ENCODE measurements at regions not wholly inside any gene's neighbourhood (a gene's known extent, or its start where the extent isn't known, plus 50 kb on each side); places are given as distances from the start of the nearest gene placed in this dataset.

GRCh38 chr5:115431116-115431515, 113.5 kb downstream of the FEM1C start:
- no peak for TF ChIP-seq CTCF (IDR thresholded peaks at IDR 0.05)
- DNase-seq, result no peak
- Mint-ChIP-seq H3K4me3 (no peak overlapping the region), H3K27ac (no peak overlapping the region), H3K36me3 (ENCODE audit: low read depth) (peaks cover 5% of the 10 kb centered on the region; the same call in 1 of the 2 replicates), H3K4me1 (ENCODE audit: low read depth) (peaks cover 60% of the 10 kb centered on the region), H3K9me3 (no peaks in the 10 kb centered on the region), H3K27me3 (ENCODE audit: insufficient read depth) (no peaks in the 10 kb centered on the region; the same call in 1 of the 2 replicates)

GRCh38 chr5:115430374-115430773, 114.2 kb downstream of the FEM1C start:
- H3K36me3 Mint-ChIP-seq (ENCODE audit: low read depth), result peaks cover 5% of the 10 kb centered on the region; the same call in 1 of the 2 replicates

DNA sequence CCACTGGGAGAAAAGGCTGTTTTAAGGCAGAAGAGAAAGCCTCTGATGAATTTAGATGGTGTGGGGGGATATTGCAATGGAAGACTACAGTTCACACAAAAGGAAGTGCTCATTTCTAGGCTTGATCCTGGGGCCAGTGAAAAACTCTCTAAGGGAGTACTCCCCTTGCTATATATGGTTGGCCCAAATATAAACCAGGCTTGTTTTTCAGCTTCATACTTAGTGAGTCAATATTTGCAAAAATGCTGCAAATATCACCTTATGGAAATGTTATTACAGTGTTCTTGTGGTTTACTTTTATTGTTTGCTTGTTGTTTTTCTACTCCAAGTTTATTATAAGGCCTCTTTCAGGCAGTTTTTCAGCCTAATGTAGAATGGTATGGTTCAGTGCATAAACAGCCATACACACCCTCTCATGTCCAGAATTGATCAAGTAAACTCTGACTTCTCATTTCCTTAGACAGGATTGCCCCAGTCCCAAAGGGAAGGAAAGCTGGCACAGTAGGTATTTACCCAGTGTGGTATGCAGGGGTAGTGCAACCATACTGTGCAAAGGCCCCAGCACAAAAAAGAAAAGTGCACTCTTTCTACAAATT, 115.1 kb downstream of the FEM1C start:
- no peak for DNase-seq
- peaks cover 5% of the 10 kb centered on the region; the same call in 1 of the 2 replicates for H3K36me3 Mint-ChIP-seq (ENCODE audit: low read depth)
- H3K4me3 Mint-ChIP-seq, result no peak overlapping the region
- H3K27me3 Mint-ChIP-seq (ENCODE audit: insufficient read depth), result no peaks in the 10 kb centered on the region; the same call in 1 of the 2 replicates
- no peak for TF ChIP-seq CTCF (IDR thresholded peaks at IDR 0.05)
- H3K9me3 Mint-ChIP-seq, result no peaks in the 10 kb centered on the region
- H3K27ac Mint-ChIP-seq, result no peak overlapping the region
- peaks cover 57% of the 10 kb centered on the region for H3K4me1 Mint-ChIP-seq (ENCODE audit: low read depth)

More at GRCh38 chr5:115430374-115430773, 114.2 kb downstream of the FEM1C start:
- no peak overlapping the region for H3K27ac Mint-ChIP-seq
- TF ChIP-seq CTCF (IDR thresholded peaks at IDR 0.05), result no peak
- no peak overlapping the region for H3K4me3 Mint-ChIP-seq
- peaks cover 60% of the 10 kb centered on the region for H3K4me1 Mint-ChIP-seq (ENCODE audit: low read depth)
- H3K27me3 Mint-ChIP-seq (ENCODE audit: insufficient read depth), result no peaks in the 10 kb centered on the region; the same call in 1 of the 2 replicates
- no peak for DNase-seq
- no peaks in the 10 kb centered on the region for H3K9me3 Mint-ChIP-seq

DNA sequence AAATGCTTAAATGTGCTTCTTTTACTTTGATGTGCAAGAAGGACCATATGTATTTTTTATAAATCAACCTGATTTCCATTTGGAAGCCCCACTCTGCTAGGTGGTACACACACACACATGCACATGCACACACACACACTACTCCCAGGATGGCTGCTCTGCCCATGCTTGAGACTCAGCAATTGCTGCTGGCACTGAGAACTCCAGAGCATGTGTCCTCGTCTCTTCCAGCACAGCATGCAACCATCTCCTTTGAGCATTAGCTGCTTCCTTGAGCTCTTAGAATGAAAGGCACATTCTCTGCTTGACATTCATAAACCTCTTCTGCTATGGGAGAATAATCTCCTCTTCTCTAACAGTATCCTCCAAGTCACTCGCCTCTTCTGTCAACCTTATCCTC, 115.9 kb downstream of the FEM1C start:
- H3K27me3 Mint-ChIP-seq (ENCODE audit: insufficient read depth), result no peaks in the 10 kb centered on the region; the same call in 1 of the 2 replicates
- no peak for DNase-seq
- no peak for TF ChIP-seq CTCF (IDR thresholded peaks at IDR 0.05)
- no peak overlapping the region for H3K27ac Mint-ChIP-seq
- no peaks in the 10 kb centered on the region for H3K9me3 Mint-ChIP-seq
- H3K4me1 Mint-ChIP-seq (ENCODE audit: low read depth), result peaks cover 51% of the 10 kb centered on the region
- no peak overlapping the region for H3K4me3 Mint-ChIP-seq
- peaks cover 5% of the 10 kb centered on the region; the same call in 1 of the 2 replicates for H3K36me3 Mint-ChIP-seq (ENCODE audit: low read depth)

GRCh38 chr5:115428248-115428647, 116.3 kb downstream of the FEM1C start:
- no peaks in the 10 kb centered on the region for H3K9me3 Mint-ChIP-seq
- peaks cover 55% of the 10 kb centered on the region for H3K4me1 Mint-ChIP-seq (ENCODE audit: low read depth)
- no peak overlapping the region for H3K27ac Mint-ChIP-seq
- peaks cover 5% of the 10 kb centered on the region; the same call in 1 of the 2 replicates for H3K36me3 Mint-ChIP-seq (ENCODE audit: low read depth)
- peaks cover 1% of the 10 kb centered on the region for H3K27me3 Mint-ChIP-seq (ENCODE audit: insufficient read depth)
- no peak overlapping the region for H3K4me3 Mint-ChIP-seq
- TF ChIP-seq CTCF (IDR thresholded peaks at IDR 0.05), result no peak
- DNase-seq, result no peak

All from HFFc6 (cell line).